ENCODE measurements at regions not wholly inside any gene's neighbourhood (a gene's known extent, or its start where the extent isn't known, plus 50 kb on each side); places are given as distances from the start of the nearest gene placed in this dataset.
A peak's percentile ranks its signal among the peaks of the same experiment; 100 is the strongest.

- no peaks in the 10 kb centered on the region for H3K36me3 ChIP-seq (ENCODE audit: control insufficient read depth in 2 of 4, insufficient read depth in 4 of 4, low read length in 3 of 4)
- TF ChIP-seq RAD21 (IDR thresholded peaks at IDR 0.05 in 1 of 2, conservative IDR thresholded peaks at IDR 0.05 in 1 of 2; ENCODE audit: low read depth in 2 of 2, low read length in 2 of 2) (peak; percentile 73 to 78), RXRA (IDR thresholded peaks at IDR 0.05; ENCODE audit: insufficient read depth, low read depth, low read length) (no peak), POLR2A (IDR thresholded peaks at IDR 0.05; ENCODE audit: control extremely low read depth in 1 of 2, low read depth in 2 of 2, low read length in 2 of 2) (no peak), TBP (IDR thresholded peaks at IDR 0.05; ENCODE audit: low read depth, low read length) (no peak), NRF1 (IDR thresholded peaks at IDR 0.05; ENCODE audit: low read depth, low read length) (no peak)
- TF ChIP-seq, protein P1, sequence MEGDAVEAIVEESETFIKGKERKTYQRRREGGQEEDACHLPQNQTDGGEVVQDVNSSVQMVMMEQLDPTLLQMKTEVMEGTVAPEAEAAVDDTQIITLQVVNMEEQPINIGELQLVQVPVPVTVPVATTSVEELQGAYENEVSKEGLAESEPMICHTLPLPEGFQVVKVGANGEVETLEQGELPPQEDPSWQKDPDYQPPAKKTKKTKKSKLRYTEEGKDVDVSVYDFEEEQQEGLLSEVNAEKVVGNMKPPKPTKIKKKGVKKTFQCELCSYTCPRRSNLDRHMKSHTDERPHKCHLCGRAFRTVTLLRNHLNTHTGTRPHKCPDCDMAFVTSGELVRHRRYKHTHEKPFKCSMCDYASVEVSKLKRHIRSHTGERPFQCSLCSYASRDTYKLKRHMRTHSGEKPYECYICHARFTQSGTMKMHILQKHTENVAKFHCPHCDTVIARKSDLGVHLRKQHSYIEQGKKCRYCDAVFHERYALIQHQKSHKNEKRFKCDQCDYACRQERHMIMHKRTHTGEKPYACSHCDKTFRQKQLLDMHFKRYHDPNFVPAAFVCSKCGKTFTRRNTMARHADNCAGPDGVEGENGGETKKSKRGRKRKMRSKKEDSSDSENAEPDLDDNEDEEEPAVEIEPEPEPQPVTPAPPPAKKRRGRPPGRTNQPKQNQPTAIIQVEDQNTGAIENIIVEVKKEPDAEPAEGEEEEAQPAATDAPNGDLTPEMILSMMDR (IDR thresholded peaks at IDR 0.05; ENCODE audit: control extremely low read depth in 1 of 3, insufficient read depth in 1 of 3, low read depth in 1 of 3, low read length in 3 of 3), result peak; percentile 34 to 81 (median 54)
- no peak overlapping the region for H3K4ac ChIP-seq (replicated peaks; ENCODE audit: insufficient read length, low read depth, low read length)
- no peaks in the 10 kb centered on the region for H3K9me3 ChIP-seq (ENCODE audit: insufficient read depth in 2 of 2, low read depth in 1 of 2, low read length in 1 of 2)
- no peak overlapping the region for H3K23ac ChIP-seq (ENCODE audit: insufficient read length)
- no peak overlapping the region for H3K14ac ChIP-seq (ENCODE audit: insufficient read length)
- H3K23me2 ChIP-seq (ENCODE audit: low read depth, low read length), result no peaks in the 10 kb centered on the region
- H3K79me1 ChIP-seq (ENCODE audit: low read depth, low read length), result no peaks in the 10 kb centered on the region
- no peak overlapping the region for H3K27ac ChIP-seq (ENCODE audit: low read depth, low read length)
- H3K18ac ChIP-seq (ENCODE audit: extremely low read depth, low read length), result no peak overlapping the region
- H3K79me2 ChIP-seq (ENCODE audit: control insufficient read depth in 1 of 2, insufficient read depth in 2 of 2, low read length in 2 of 2), result no peaks in the 10 kb centered on the region
- 88% methylated on average over 20 of the region's 20 CpGs; no CpG with 5 or more reads in 1 of the 2 experiments for WGBS, 2 experiments (ENCODE audit: extremely low coverage in 1 of 2, insufficient coverage in 1 of 2, insufficient read length in 1 of 2, insufficient replicate concordance in 2 of 2, low coverage in 1 of 2, low lambda C conversion rate in 2 of 2, missing lambda C conversion rate in 1 of 2)
- H3K9ac ChIP-seq (replicated peaks in 1 of 4; ENCODE audit: extremely low read depth in 1 of 4, low read depth in 3 of 4, low read length in 3 of 4), result no peak overlapping the region
- no peaks in the 10 kb centered on the region for H3K27me3 ChIP-seq (replicated peaks in 1 of 4; ENCODE audit: control insufficient read depth in 3 of 4, extremely low read depth in 1 of 4, insufficient read depth in 3 of 4, low read length in 3 of 4)
- no peaks in the 10 kb centered on the region for H3K4me1 ChIP-seq (replicated peaks in 1 of 4; ENCODE audit: control insufficient read depth in 3 of 4, insufficient read depth in 4 of 4, low read length in 3 of 4)
- 0 out of 2 replicates have a peak overlapping the region, but pooled peaks have one; percentile 54 for H2BK15ac ChIP-seq (ENCODE audit: low read length)
- no peak overlapping the region; the same call in 1 of the 2 replicates for H2AFZ ChIP-seq (ENCODE audit: low read length)
- H2BK5ac ChIP-seq (ENCODE audit: low read depth, low read length), result no peak overlapping the region
- H4K8ac ChIP-seq (ENCODE audit: extremely low read depth, insufficient read depth, low read length), result no peak overlapping the region
- H4K20me1 ChIP-seq (replicated peaks in 1 of 2; ENCODE audit: control insufficient read depth in 1 of 2, insufficient read depth in 2 of 2, low read length in 2 of 2), result no peaks in the 10 kb centered on the region
- H2AK5ac ChIP-seq (ENCODE audit: low read depth, low read length), result no peak overlapping the region
- FAIRE-seq, result peak; percentile 81
- H3K4me3 ChIP-seq (ENCODE audit: extremely low read depth in 1 of 4, insufficient read depth in 2 of 4, low read depth in 3 of 4, low read length in 4 of 4), result no peak overlapping the region
- ChIA-PET POLR2A (ENCODE audit: partially characterized antibody) (interaction anchor here (0.9 kb wide), 1 partner anchor 29 kb away, joined by 3 read pairs; no protein-coding TSS in a partner anchor), CTCF (ENCODE audit: partially characterized antibody) (interaction anchor here (0.6 to 4.8 kb wide), 43 partner anchors 10 to 912 kb away, joined by 3 to 34 read pairs (median 4); no protein-coding TSS in a partner anchor)
- no peak overlapping the region for H2BK120ac ChIP-seq (replicated peaks; ENCODE audit: low read depth, low read length)
- peak overlapping the region; percentile 44; the same call in 1 of the 2 replicates for H2BK12ac ChIP-seq (ENCODE audit: low read depth, low read length)
- H4K5ac ChIP-seq (ENCODE audit: insufficient read length, low read depth, low read length), result no peak overlapping the region
- peak in 1 of 2 experiments; percentile 68 for DNase-seq (ENCODE audit: low read depth in 1 of 2, low spot score in 2 of 2)
- no peak overlapping the region for H3K56ac ChIP-seq (replicated peaks; ENCODE audit: insufficient read length, low read depth, low read length)
- H4K91ac ChIP-seq (replicated peaks; ENCODE audit: insufficient read length, low read length), result no peak overlapping the region
- no peak overlapping the region for H3K4me2 ChIP-seq (ENCODE audit: insufficient read depth in 1 of 2, low read depth in 2 of 2, low read length in 2 of 2)
- H2BK20ac ChIP-seq (ENCODE audit: low read length), result no peak overlapping the region; the same call in 1 of the 2 replicates
Observed at GRCh38 chr10:33115738-33116719, 158.0 kb upstream of the ITGB1 start.

All from H1 (cell line).